Adrenal gland (tissue), 9 donors: ENCODE measurements at regions not wholly inside any gene's neighbourhood (a gene's known extent, or its start where the extent isn't known, plus 50 kb on each side); places are given as distances from the start of the nearest gene placed in this dataset.

ENCODE experiments used
- DNase-seq, 7 donors: peaks; one replicate each; pipeline ENCODE4 v3.0.0-alpha.2; 2019 to 2020
- H3K27ac ChIP-seq, 5 donors: fragments of 200-600 bp; sonication (generic) in 4 of 5; 1 replicate in 3 of 5; 2 replicates in 2 of 5; pipeline versions ENCODE4 v1.5.1 to v1.8.0; 2016 to 2020; ENCODE audit warnings: mild to moderate bottlenecking in 1 of 5
- H3K27me3 ChIP-seq: fragments of 200-600 bp; 2 replicates; pipeline ENCODE4 v1.8.0; 2021
- H3K36me3 ChIP-seq, 2 donors: fragments of 200-600 bp; replicated peaks in 1 of 2; 1 replicate in 1 of 2; 2 replicates in 1 of 2; pipeline versions ENCODE4 v1.5.1 to v1.8.0; 2018 to 2022
- H3K4me1 ChIP-seq, 2 donors: fragments of 200-600 bp; replicated peaks in 1 of 2; 1 replicate in 1 of 2; 2 replicates in 1 of 2; pipeline versions ENCODE4 v1.5.1 to v1.8.0; 2018 to 2021
- H3K4me3 ChIP-seq, 4 donors: fragments of 200-600 bp; sonication (generic) in 3 of 4; one replicate each; pipeline ENCODE4 v1.5.1; 2016 to 2018
- H3K9me3 ChIP-seq, 3 donors: fragments of 200-600 bp; sonication (generic) in 1 of 3; replicated peaks in 1 of 3; 1 replicate in 2 of 3; 2 replicates in 1 of 3; pipeline versions ENCODE4 v1.5.1 to v1.8.0; 2016 to 2021
- CTCF ChIP-seq, 6 experiments: fragments of 450-650 bp in 4 of 6; fragments of 200-600 bp in 2 of 6; sonication (generic) in 1 of 6; IDR thresholded peaks; 1 replicate in 5 of 6; 2 replicates in 1 of 6; pipeline versions ENCODE4 v1.5.1 to v1.8.0; 2016 to 2021; ENCODE audit warnings: antibody characterized with exemption in 6 of 6, mild to moderate bottlenecking in 2 of 6, moderate library complexity in 1 of 6
- POLR2A ChIP-seq, 2 donors: fragments of 450-650 bp; IDR thresholded peaks; one replicate each; pipeline ENCODE4 v1.6.1; 2017; ENCODE audit warnings: antibody characterized with exemption in 2 of 2, mild to moderate bottlenecking in 2 of 2, moderate library complexity in 1 of 2
- WGBS, 4 donors: extraction: QIAGEN DNeasy Blood & Tissue Kit in 2 of 4; methylation state at CpG; one replicate each; pipeline versions ENCODE4 v1.1.5 to v1.1.7; 2013 to 2017; 5-methylcytosine and 5-hydroxymethylcytosine counted together
- intact Hi-C, 2 donors: fragments of 100-400 bp; cut with DNase I; formaldehyde crosslinking; loops; one replicate each; pipeline versions ENCODE4 v1.14.1 to v1.15.0; 2022 to 2023
- donor health status: healthy with polysubstance abuse.
- donor health status: Bipolar disorder and iron deficiency.
- donor health status: DM: yes; HTN: yes; CAD: no.
- donor health status: DM: no; HTN: no; CAD: no.
- donor health status: DM: no; HTN: no; CAD: no.

- no peak for DNase-seq
- H3K36me3 ChIP-seq, result no peaks in the 10 kb centered on the region
Measured at GRCh38 chr18:46325895-46326294, 221.7 kb downstream of the HAUS1 start.

GRCh38 chr18:46329736-46330246 is 225.6 kb downstream of the HAUS1 start:
- no peak for DNase-seq
- no peak overlapping the region for H3K4me3 ChIP-seq

More at GRCh38 chr18:46325895-46326294, 221.7 kb downstream of the HAUS1 start:
- no peak overlapping the region for H3K4me3 ChIP-seq
- 86 to 95% (median 88%) methylated on average over 12 of the region's 12 CpGs for WGBS, 4 donors
- intact Hi-C loops, result no loop called here
- TF ChIP-seq CTCF (IDR thresholded peaks at IDR 0.05) (no peak), POLR2A (IDR thresholded peaks at IDR 0.05) (no peak)
- H3K9me3 ChIP-seq, result no peaks in the 10 kb centered on the region
- H3K27ac ChIP-seq, result no peak overlapping the region
- H3K27me3 ChIP-seq, result no peaks in the 10 kb centered on the region
- no peaks in the 10 kb centered on the region for H3K4me1 ChIP-seq

GRCh38 chr18:46331316-46331715 is 227.1 kb downstream of the HAUS1 start:
- H3K4me1 ChIP-seq, result peaks cover 0 to 4% of the 10 kb centered on the region in 2 donors
- H3K4me3 ChIP-seq, result no peak overlapping the region
- intact Hi-C loops, result no loop called here
- H3K27ac ChIP-seq, result no peak overlapping the region
- TF ChIP-seq POLR2A (IDR thresholded peaks at IDR 0.05) (no peak), CTCF (IDR thresholded peaks at IDR 0.05) (no peak)
- peaks cover 6% of the 10 kb centered on the region for H3K27me3 ChIP-seq
- no peak for DNase-seq
- WGBS, 4 donors, result 70 to 92% (median 84%) methylated on average over 1 of the region's 1 CpG
- H3K36me3 ChIP-seq, result no peaks in the 10 kb centered on the region
- H3K9me3 ChIP-seq, result no peaks in the 10 kb centered on the region

More at GRCh38 chr18:46329736-46330246, 225.6 kb downstream of the HAUS1 start:
- Histone ChIP-seq H3K27ac (no peak overlapping the region), H3K36me3 (no peaks in the 10 kb centered on the region), H3K27me3 (peaks cover 6% of the 10 kb centered on the region), H3K4me1 (peaks cover 0 to 4% of the 10 kb centered on the region in 2 donors), H3K9me3 (no peaks in the 10 kb centered on the region)
- no peak for TF ChIP-seq POLR2A (IDR thresholded peaks at IDR 0.05)
- TF ChIP-seq CTCF (IDR thresholded peaks at IDR 0.05), result no peak
- WGBS, 4 donors, result 73 to 93% (median 81%) methylated on average over 8 of the region's 8 CpGs
- intact Hi-C loops, result no loop called here

- TF ChIP-seq CTCF (IDR thresholded peaks at IDR 0.05) (no peak), POLR2A (IDR thresholded peaks at IDR 0.05) (no peak)
- Histone ChIP-seq H3K36me3 (no peaks in the 10 kb centered on the region), H3K27me3 (peaks cover 6% of the 10 kb centered on the region), H3K4me3 (no peak overlapping the region), H3K9me3 (no peaks in the 10 kb centered on the region), H3K4me1 (peaks cover 0 to 4% of the 10 kb centered on the region in 2 donors), H3K27ac (no peak overlapping the region)
- intact Hi-C loops, result no loop called here
- WGBS, 4 donors, result 79 to 87% (median 86%) methylated on average over 6 of the region's 6 CpGs
- no peak for DNase-seq
Measured at GRCh38 chr18:46332286-46332801, 228.2 kb downstream of the HAUS1 start.
